A673 (cell line): ENCODE measurements at regions not wholly inside any gene's neighbourhood (a gene's known extent, or its start where the extent isn't known, plus 50 kb on each side); places are given as distances from the start of the nearest gene placed in this dataset.

Source experiments
- BruUV-seq: library from RNA; stranded (reverse); fragments of 400-500 nt; replicated peaks from 2 replicates; lab custom pipeline; 2021; lab: Mats Ljungman, UMichigan
- CTCF ChIA-PET: fragments of 300-600 bp; sonication (Branson Sonifier 250); formaldehyde crosslinking; loops from one replicate; lab custom pipeline; 2022; ENCODE audit warnings: antibody characterized with exemption; lab: Charles Lee
- POLR2A ChIA-PET: fragments of 300-600 bp; sonication (Branson Sonifier 250); formaldehyde crosslinking; loops from one replicate; lab custom pipeline; 2022; ENCODE audit warnings: antibody characterized with exemption; ENCODE audit not compliant: low non-redundant PET; lab: Charles Lee
- DNase-seq: peaks from one replicate; pipeline ENCODE4 v3.0.0-alpha.2; 2015; ENCODE audit warnings: low spot score
- H3K27ac ChIP-seq: fragments of 200-600 bp; sonication (generic); 2 replicates; pipeline ENCODE4 v1.5.1; 2016; ENCODE audit warnings: mixed run types, low read depth, mild to moderate bottlenecking, mixed read lengths, antibody characterized with exemption, low read length; ENCODE audit not compliant: poor library complexity, severe bottlenecking
- H3K27me3 ChIP-seq: fragments of 200-600 bp; sonication (generic); replicated peaks from 2 replicates; pipeline ENCODE4 v1.6.1; 2017; ENCODE audit warnings: mixed run types, low read depth, mild to moderate bottlenecking, mixed read lengths, antibody characterized with exemption, low read length; ENCODE audit not compliant: insufficient read depth, poor library complexity
- H3K36me3 ChIP-seq: fragments of 200-600 bp; sonication (generic); 2 replicates; pipeline ENCODE4 v1.6.1; 2016; ENCODE audit warnings: mixed run types, mild to moderate bottlenecking, mixed read lengths, antibody characterized with exemption, low read length; ENCODE audit not compliant: insufficient read depth, poor library complexity, severe bottlenecking
- H3K4me1 ChIP-seq: fragments of 200-600 bp; sonication (generic); 2 replicates; pipeline ENCODE4 v1.6.1; 2017; ENCODE audit warnings: mixed run types, mild to moderate bottlenecking, mixed read lengths, antibody characterized with exemption, low read length; ENCODE audit not compliant: insufficient read depth, poor library complexity, severe bottlenecking
- H3K4me3 ChIP-seq: fragments of 200-600 bp; sonication (generic); 2 replicates; pipeline ENCODE4 v1.5.1; 2016; ENCODE audit warnings: low read depth, mixed run types, mild to moderate bottlenecking, mixed read lengths, low read length; ENCODE audit not compliant: poor library complexity, severe bottlenecking
- H3K9me3 ChIP-seq: fragments of 200-600 bp; sonication (generic); 2 replicates; pipeline ENCODE4 v1.6.1; 2016; ENCODE audit warnings: mixed run types, low read depth, mild to moderate bottlenecking, mixed read lengths, antibody characterized with exemption, low read length; ENCODE audit not compliant: poor library complexity, severe bottlenecking
- EZH2 ChIP-seq: fragments of 200-600 bp; sonication (generic); IDR thresholded peaks from 2 replicates; pipeline ENCODE4 v1.6.1; 2017; ENCODE audit warnings: borderline replicate concordance, low read depth, mild to moderate bottlenecking, mixed read lengths, antibody characterized with exemption, low read length; ENCODE audit not compliant: poor library complexity, severe bottlenecking
- intact Hi-C: fragments of 100-400 bp; cut with micrococcal nuclease; formaldehyde crosslinking; loops from one replicate; pipeline ENCODE4 v1.10.0; 2022; ENCODE audit not compliant: unreplicated experiment
- TF ChIP-seq, protein P1 (sequence below): fragments of 300-800, 200-600 bp; sonication (generic); conservative IDR thresholded peaks from 2 replicates; pipeline ENCODE4 v1.5.1; 2017; ENCODE audit warnings: low read depth, mild to moderate bottlenecking, antibody characterized with exemption, low read length, moderate library complexity, mixed read lengths

DNA sequence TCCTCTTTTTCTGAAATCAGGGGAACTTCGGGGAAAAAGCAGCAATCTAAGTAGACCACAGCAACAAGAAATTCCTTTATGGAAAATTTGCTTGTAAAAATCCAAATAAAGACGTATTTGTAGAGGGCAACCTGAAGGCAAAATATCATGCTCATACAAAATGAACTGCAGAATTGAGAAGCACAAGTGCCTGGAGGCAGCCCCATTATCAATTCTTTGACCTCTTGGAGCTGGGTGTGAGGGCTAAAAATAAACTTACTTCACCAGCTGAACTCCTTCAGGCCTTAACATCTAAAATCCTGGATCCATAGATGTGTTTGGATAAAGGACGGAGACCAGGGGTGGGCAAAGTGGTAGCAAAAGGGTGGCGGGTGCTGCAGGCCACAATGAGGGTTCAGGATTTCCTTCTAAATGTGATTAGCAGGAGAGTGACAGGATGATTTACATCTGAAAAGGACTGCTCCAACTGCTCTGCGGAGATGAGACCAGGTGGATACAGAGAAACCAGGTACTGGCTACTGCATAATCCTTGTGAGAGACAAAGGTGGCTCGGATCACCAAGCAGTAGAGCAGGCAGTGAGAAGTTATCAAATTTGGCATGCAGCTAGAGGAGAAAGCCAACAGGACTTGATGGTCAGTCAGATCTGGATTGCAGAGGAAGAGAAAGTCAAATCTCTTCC, 81.7 kb upstream of the TJP1 start:
- ChIA-PET CTCF (no interaction called here), POLR2A (no interaction called here)
- no peaks in the 10 kb centered on the region for H3K36me3 ChIP-seq
- no peak for DNase-seq
- no peaks in the 10 kb centered on the region for H3K9me3 ChIP-seq
- H3K27me3 ChIP-seq: no peaks in the 10 kb centered on the region
- H3K4me3 ChIP-seq: no peak overlapping the region
- H3K27ac ChIP-seq: no peak overlapping the region
- intact Hi-C loops: no loop called here
- no peak for TF ChIP-seq EZH2
- TF ChIP-seq, protein P1, sequence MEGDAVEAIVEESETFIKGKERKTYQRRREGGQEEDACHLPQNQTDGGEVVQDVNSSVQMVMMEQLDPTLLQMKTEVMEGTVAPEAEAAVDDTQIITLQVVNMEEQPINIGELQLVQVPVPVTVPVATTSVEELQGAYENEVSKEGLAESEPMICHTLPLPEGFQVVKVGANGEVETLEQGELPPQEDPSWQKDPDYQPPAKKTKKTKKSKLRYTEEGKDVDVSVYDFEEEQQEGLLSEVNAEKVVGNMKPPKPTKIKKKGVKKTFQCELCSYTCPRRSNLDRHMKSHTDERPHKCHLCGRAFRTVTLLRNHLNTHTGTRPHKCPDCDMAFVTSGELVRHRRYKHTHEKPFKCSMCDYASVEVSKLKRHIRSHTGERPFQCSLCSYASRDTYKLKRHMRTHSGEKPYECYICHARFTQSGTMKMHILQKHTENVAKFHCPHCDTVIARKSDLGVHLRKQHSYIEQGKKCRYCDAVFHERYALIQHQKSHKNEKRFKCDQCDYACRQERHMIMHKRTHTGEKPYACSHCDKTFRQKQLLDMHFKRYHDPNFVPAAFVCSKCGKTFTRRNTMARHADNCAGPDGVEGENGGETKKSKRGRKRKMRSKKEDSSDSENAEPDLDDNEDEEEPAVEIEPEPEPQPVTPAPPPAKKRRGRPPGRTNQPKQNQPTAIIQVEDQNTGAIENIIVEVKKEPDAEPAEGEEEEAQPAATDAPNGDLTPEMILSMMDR: no peak
- no peaks in the 10 kb centered on the region for H3K4me1 ChIP-seq
- BruUV-seq: no TSS peak

DNA sequence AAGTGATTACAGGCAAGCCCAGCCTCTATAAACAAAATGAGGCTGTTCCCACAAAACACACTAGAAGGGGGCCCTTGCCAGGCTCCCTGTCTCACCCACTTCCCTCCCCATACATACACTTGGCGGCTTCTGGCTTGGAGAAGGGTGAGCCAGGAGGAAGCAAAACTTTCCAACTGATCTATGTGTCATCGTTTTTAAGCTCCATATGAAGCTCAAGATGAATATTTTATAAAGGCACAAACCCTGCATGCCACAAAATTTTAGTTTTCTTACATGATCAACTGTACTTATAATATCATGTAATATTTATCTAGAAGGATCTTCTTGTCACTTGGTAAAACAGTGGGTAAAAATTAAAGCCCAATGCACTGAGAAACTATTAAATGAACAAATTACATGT, 80.8 kb upstream of the TJP1 start:
- ChIA-PET POLR2A (no interaction called here), CTCF (interaction anchor here (0.7 kb wide), 1 partner anchor 773 kb away, joined by 3 read pairs; no protein-coding TSS in a partner anchor)

DNA sequence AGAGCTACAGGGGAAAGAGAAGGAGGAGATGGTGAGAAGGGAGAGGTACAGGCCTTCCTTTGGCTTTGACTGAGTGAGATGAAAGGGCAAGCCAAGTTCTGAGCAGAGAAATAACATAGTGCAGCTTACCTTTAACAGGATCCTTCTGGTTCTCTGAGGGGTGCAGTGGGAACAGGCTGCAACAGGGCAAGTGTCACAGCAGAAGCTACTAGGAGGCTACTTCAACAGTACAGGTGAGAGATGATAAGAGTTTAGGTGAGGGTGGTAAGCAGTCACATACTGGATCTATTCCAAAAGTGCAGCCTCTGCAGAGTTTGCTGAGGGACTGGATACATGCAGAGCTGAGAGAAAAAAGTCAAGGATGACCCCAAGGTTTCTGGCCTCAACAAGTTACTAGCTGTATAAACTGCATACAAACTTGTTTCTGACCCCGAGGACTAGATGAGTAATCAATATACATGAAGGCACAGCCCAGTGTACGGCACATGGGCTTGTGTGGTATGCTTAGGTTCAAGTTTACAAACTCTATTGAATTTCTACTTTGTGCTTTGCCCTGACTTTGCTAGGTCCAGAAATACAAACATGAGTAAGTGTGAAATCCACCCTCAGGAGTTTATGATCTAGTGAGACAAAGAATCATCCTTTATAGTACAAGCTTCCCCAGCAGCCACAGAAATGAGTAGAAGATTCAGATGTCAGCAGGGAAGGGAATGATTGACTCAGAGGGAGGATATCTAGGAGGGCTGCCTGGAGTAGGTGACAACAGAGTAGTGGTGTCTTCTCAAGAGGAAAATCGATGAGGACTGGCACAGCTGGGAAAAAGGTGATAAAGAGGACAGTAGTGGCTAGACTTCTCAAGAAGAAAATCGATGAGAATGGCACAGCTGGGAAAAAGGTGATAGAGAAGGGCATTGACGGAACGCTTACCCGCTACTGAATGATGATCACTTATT, 78.2 kb upstream of the TJP1 start:
- no peaks in the 10 kb centered on the region for H3K9me3 ChIP-seq
- ChIA-PET CTCF (no interaction called here), POLR2A (no interaction called here)
- H3K27me3 ChIP-seq: no peaks in the 10 kb centered on the region
- TF ChIP-seq, protein P1: no peak
- no peak for TF ChIP-seq EZH2
- BruUV-seq: no TSS peak
- DNase-seq: no peak
- no peaks in the 10 kb centered on the region for H3K36me3 ChIP-seq
- H3K4me1 ChIP-seq: no peaks in the 10 kb centered on the region
- no peak overlapping the region for H3K4me3 ChIP-seq
- intact Hi-C loops: no loop called here
- no peak overlapping the region for H3K27ac ChIP-seq

More for the DNA sequence above, 80.8 kb upstream of the TJP1 start:
- no peaks in the 10 kb centered on the region for H3K4me1 ChIP-seq
- no peak for DNase-seq
- H3K4me3 ChIP-seq: no peak overlapping the region
- no peaks in the 10 kb centered on the region for H3K9me3 ChIP-seq
- H3K27me3 ChIP-seq: no peaks in the 10 kb centered on the region
- intact Hi-C loops: no loop called here
- no TSS peak for BruUV-seq
- H3K36me3 ChIP-seq: no peaks in the 10 kb centered on the region
- TF ChIP-seq EZH2: no peak
- H3K27ac ChIP-seq: no peak overlapping the region
